Activated naive CD4-positive, alpha-beta T cell treated with anti-CD3 and anti-CD28 coated beads, Interleukin-2, amount 50 U/mL, for 24 hours (primary cell): ENCODE measurements at regions not wholly inside any gene's neighbourhood (a gene's known extent, or its start where the extent isn't known, plus 50 kb on each side); places are given as distances from the start of the nearest gene placed in this dataset.

Source experiments
- H3K27ac Mint-ChIP-seq: one replicate; pipeline ENCODE4 v1.8.0; 2021; ENCODE audit warnings: mild to moderate bottlenecking, mixed read lengths
- H3K27me3 Mint-ChIP-seq: one replicate; pipeline ENCODE4 v1.8.0; 2021; ENCODE audit warnings: mixed read lengths
- H3K36me3 Mint-ChIP-seq: one replicate; pipeline ENCODE4 v1.8.0; 2021; ENCODE audit warnings: mixed read lengths
- H3K4me1 Mint-ChIP-seq: one replicate; pipeline ENCODE4 v1.8.0; 2021; ENCODE audit warnings: mixed read lengths
- H3K4me3 Mint-ChIP-seq: one replicate; pipeline ENCODE4 v1.8.0; 2021; ENCODE audit warnings: mild to moderate bottlenecking, mixed read lengths
- H3K9me3 Mint-ChIP-seq: one replicate; pipeline ENCODE4 v1.8.0; 2021; ENCODE audit warnings: mixed read lengths

GRCh38 chr21:40901691-40902090, 54.7 kb upstream of the DSCAM start:
- no peaks in the 10 kb centered on the region for H3K4me1 Mint-ChIP-seq
- no peak overlapping the region for H3K4me3 Mint-ChIP-seq
- peaks cover 3% of the 10 kb centered on the region for H3K9me3 Mint-ChIP-seq
- H3K27me3 Mint-ChIP-seq: peaks cover 5% of the 10 kb centered on the region
- no peak overlapping the region for H3K27ac Mint-ChIP-seq
- no peaks in the 10 kb centered on the region for H3K36me3 Mint-ChIP-seq

- Mint-ChIP-seq H3K36me3 (no peaks in the 10 kb centered on the region), H3K27me3 (peaks cover 5% of the 10 kb centered on the region)
Measured at GRCh38 chr21:40902299-40902698, 55.3 kb upstream of the DSCAM start.

DNA sequence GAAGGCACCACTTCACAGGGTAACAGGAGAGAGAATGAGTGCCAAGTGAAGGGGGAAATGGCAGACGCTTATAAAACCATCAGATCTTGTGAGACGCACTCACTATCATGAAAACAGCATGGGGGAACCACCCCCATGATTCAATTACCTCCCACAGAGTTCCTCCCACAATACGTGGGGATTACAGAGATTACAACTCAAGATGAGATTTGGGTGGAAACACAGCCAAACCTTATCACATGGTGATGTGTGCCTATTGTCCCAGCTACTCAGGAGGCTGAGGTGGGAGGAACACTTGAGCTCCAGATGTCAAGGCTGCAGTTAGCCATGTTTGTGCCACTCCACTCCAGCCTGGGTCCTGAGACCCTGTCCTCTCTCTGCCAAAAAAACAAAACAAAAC, 56.0 kb upstream of the DSCAM start:
- Mint-ChIP-seq H3K4me1 (no peaks in the 10 kb centered on the region), H3K27me3 (peaks cover 5% of the 10 kb centered on the region), H3K36me3 (no peaks in the 10 kb centered on the region), H3K27ac (no peak overlapping the region), H3K4me3 (no peak overlapping the region), H3K9me3 (no peaks in the 10 kb centered on the region)

More at GRCh38 chr21:40902299-40902698, 55.3 kb upstream of the DSCAM start:
- Mint-ChIP-seq H3K4me1 (no peaks in the 10 kb centered on the region), H3K9me3 (no peaks in the 10 kb centered on the region), H3K4me3 (no peak overlapping the region), H3K27ac (no peak overlapping the region)

DNA sequence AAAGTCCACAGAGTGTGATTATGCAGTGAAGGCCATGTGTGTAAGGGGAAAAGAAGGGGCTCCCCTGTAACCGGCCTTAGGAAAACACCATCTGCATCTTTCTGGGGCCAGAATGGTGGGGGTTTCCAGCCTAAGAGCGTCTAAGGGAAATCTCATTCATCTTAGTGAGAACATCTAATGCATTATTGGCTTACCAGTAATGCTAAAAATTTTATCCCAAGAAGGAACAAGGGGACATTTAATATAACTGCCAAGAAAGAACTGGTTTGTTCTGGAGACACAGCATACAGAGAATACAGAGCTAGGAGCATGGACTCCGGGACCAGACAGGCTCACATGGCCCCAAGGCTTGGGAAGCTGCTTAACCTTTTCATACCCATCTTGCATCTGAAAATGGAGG, 58.3 kb upstream of the DSCAM start:
- Mint-ChIP-seq H3K27me3 (peaks cover 5% of the 10 kb centered on the region), H3K4me3 (no peak overlapping the region), H3K9me3 (no peaks in the 10 kb centered on the region), H3K36me3 (no peaks in the 10 kb centered on the region), H3K27ac (no peak overlapping the region), H3K4me1 (no peaks in the 10 kb centered on the region)

- H3K27me3 Mint-ChIP-seq: peaks cover 10% of the 10 kb centered on the region
- peaks cover 6% of the 10 kb centered on the region for H3K9me3 Mint-ChIP-seq
- H3K27ac Mint-ChIP-seq: no peak overlapping the region
- no peak overlapping the region for H3K4me3 Mint-ChIP-seq
- peaks cover 2% of the 10 kb centered on the region for H3K36me3 Mint-ChIP-seq
- H3K4me1 Mint-ChIP-seq: no peaks in the 10 kb centered on the region
Measured at GRCh38 chr21:40912375-40912774, 65.4 kb upstream of the DSCAM start.

- peaks cover 6% of the 10 kb centered on the region for H3K9me3 Mint-ChIP-seq
- H3K36me3 Mint-ChIP-seq: peaks cover 2% of the 10 kb centered on the region
- H3K4me1 Mint-ChIP-seq: no peaks in the 10 kb centered on the region
- H3K4me3 Mint-ChIP-seq: no peak overlapping the region
- H3K27ac Mint-ChIP-seq: no peak overlapping the region
- H3K27me3 Mint-ChIP-seq: peaks cover 10% of the 10 kb centered on the region
Measured at GRCh38 chr21:40915114-40915513, 68.2 kb upstream of the DSCAM start.

DNA sequence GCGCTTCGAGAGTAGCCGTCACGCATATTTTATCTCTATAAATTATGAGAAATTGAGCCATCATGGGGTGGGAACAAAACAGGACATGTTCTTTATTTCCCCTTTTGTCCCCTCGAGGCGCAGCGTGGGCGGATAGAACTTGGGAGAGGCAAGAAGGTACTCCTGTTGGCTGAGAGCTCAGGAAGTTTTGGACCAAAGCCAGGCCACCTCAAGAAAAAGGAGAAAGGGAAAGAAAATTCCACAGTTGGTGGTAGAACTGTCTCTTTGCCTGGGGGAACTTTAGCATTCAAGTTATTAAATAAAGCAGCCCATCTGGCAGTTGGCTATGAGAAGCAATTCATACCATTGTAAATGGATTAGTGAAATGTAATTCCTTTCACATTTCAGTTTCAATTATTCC, 76.4 kb upstream of the DSCAM start:
- H3K27me3 Mint-ChIP-seq: peaks cover 2% of the 10 kb centered on the region
- no peaks in the 10 kb centered on the region for H3K36me3 Mint-ChIP-seq
- H3K27ac Mint-ChIP-seq: no peak overlapping the region
- peaks cover 6% of the 10 kb centered on the region for H3K9me3 Mint-ChIP-seq
- H3K4me1 Mint-ChIP-seq: no peaks in the 10 kb centered on the region
- no peak overlapping the region for H3K4me3 Mint-ChIP-seq

- no peaks in the 10 kb centered on the region for H3K27me3 Mint-ChIP-seq
- no peaks in the 10 kb centered on the region for H3K4me1 Mint-ChIP-seq
- H3K4me3 Mint-ChIP-seq: no peak overlapping the region
- H3K27ac Mint-ChIP-seq: no peak overlapping the region
- H3K36me3 Mint-ChIP-seq: no peaks in the 10 kb centered on the region
- peaks cover 9% of the 10 kb centered on the region for H3K9me3 Mint-ChIP-seq
Measured at GRCh38 chr21:40923901-40924300, 76.9 kb upstream of the DSCAM start.

DNA sequence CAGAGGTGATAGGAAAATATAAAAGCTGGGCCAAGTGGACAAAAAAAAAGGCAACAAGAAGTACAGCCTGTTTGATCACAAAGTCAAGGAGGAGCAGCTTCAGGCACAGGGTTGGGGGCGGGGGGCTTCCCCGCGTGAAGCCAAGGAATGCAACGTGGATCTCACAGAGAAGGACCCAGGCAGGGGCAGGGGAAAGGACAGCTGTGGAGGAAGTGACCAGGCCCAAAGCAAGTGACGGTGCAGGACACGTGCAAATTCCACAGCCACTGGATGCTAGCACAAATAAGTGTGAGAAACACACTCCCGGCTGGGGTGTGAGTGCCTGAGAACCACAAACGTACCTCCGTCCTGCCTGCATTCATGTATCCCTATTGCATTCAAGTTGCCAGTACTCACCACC, 77.7 kb upstream of the DSCAM start:
- Mint-ChIP-seq H3K4me3 (no peak overlapping the region), H3K9me3 (peaks cover 13% of the 10 kb centered on the region), H3K36me3 (no peaks in the 10 kb centered on the region), H3K4me1 (no peaks in the 10 kb centered on the region), H3K27ac (no peak overlapping the region), H3K27me3 (peaks cover 2% of the 10 kb centered on the region)

DNA sequence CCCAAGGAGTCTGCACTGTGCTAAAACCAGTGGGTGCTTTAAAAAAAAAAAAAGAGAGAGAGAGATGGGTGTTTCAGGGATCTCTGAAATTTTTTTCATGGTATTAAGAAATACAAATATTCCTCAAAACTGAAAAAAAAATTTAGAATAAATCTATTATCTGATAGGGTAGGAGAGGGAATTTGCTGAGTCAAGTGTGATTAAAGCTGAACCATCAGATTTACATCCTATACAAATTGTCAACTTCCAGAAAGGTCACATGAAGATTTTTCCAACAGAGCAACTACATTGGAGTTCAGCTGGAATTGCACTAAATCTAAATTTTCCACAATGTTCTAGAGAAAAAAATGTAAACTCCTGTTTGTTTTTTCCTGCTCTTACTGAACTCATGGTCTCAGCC, 79.3 kb upstream of the DSCAM start:
- no peaks in the 10 kb centered on the region for H3K4me1 Mint-ChIP-seq
- no peak overlapping the region for H3K4me3 Mint-ChIP-seq
- H3K36me3 Mint-ChIP-seq: no peaks in the 10 kb centered on the region
- H3K27me3 Mint-ChIP-seq: peaks cover 3% of the 10 kb centered on the region
- H3K27ac Mint-ChIP-seq: no peak overlapping the region
- H3K9me3 Mint-ChIP-seq: peaks cover 17% of the 10 kb centered on the region

DNA sequence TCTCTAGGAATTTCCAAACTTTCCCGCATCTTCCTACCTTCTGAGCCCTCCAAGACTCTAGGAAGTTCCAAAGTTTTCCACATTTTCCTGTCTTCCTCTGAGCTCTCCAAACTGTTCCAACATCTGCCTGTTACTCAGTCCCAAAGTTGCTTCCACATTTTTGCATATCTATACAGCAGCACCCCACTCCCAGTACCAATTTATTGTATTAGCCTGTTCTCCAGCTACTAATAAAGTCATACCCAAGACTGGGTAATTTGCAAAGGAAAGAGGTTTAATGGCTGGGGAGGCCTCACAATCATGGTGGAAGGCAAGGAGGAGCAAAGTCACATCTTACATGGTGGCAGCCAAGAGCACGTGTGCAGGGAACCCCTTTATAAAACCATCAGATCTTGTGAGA, 82.9 kb upstream of the DSCAM start:
- Mint-ChIP-seq H3K4me1 (no peaks in the 10 kb centered on the region), H3K36me3 (no peaks in the 10 kb centered on the region), H3K27ac (no peak overlapping the region), H3K4me3 (no peak overlapping the region), H3K9me3 (peaks cover 17% of the 10 kb centered on the region), H3K27me3 (peaks cover 3% of the 10 kb centered on the region)

DNA sequence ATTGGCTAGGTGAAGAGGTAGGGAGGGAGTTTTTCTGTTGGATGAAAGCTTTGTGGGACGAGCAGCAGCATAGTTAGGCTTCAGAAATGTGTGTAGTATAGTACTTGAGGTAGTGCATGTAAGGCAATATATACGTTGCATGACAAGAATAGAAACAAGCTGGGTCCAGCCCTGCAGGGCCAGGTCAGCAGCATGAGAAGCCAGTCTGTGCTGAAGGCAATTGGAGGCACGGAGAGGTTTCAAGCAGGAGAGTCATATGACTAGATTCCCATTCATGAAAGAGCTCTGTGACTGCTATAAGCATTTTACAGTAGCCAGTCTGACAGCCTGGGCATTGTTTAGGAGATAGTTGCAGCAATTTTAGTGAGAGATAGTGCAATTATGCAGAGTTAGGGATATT, 84.2 kb upstream of the DSCAM start:
- H3K4me1 Mint-ChIP-seq: no peaks in the 10 kb centered on the region
- peaks cover 17% of the 10 kb centered on the region for H3K9me3 Mint-ChIP-seq
- H3K36me3 Mint-ChIP-seq: no peaks in the 10 kb centered on the region
- H3K27me3 Mint-ChIP-seq: peaks cover 3% of the 10 kb centered on the region
- H3K4me3 Mint-ChIP-seq: no peak overlapping the region
- no peak overlapping the region for H3K27ac Mint-ChIP-seq

DNA sequence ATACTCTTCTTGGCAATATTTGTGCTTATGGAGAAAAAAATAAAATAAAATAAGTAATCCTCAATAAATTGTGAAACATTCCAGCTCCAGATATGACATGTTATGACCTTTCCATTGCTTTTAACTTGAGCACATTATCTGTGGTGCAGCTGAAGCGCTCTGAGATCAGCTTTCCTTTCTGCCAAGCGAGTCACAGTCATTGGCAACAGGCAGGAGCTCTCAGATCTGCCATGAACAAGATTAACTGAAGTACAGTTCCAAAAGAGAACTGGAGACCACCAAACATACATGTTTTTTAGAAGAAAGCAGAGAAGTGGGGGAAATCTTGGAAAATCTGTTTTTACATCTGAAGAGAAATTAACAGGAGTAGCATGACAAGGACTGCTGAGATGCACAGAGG, 89.2 kb upstream of the DSCAM start:
- Mint-ChIP-seq H3K36me3 (no peaks in the 10 kb centered on the region), H3K27me3 (peaks cover 3% of the 10 kb centered on the region), H3K4me1 (no peaks in the 10 kb centered on the region), H3K4me3 (no peak overlapping the region), H3K27ac (no peak overlapping the region), H3K9me3 (no peaks in the 10 kb centered on the region)

DNA sequence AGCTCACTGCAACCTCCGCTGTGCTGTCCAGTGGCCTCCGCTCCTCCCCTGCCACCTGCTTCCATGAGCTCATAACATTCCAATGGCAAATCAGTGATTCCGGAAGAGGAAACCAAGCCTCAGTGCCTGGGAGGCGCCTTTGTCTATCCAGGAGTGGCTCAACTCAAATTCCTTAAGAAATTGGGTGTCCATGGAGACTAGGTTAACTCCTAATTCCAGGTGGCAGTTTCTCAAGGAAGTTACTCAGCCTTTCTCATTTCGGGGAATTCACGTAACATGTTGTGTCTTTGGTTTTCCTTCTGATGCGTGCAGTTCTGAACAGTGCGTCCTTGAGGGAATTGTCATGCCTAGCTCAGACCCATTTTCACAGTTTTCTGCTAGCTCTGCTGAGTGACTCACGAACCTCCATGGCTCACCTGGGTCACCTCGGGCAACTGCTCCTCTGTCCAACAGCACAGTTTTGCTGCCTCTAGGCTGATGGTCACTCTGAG, 89.9 kb upstream of the DSCAM start:
- no peaks in the 10 kb centered on the region for H3K4me1 Mint-ChIP-seq
- H3K9me3 Mint-ChIP-seq: no peaks in the 10 kb centered on the region
- no peak overlapping the region for H3K4me3 Mint-ChIP-seq
- H3K27me3 Mint-ChIP-seq: peaks cover 3% of the 10 kb centered on the region
- no peaks in the 10 kb centered on the region for H3K36me3 Mint-ChIP-seq
- no peak overlapping the region for H3K27ac Mint-ChIP-seq

DNA sequence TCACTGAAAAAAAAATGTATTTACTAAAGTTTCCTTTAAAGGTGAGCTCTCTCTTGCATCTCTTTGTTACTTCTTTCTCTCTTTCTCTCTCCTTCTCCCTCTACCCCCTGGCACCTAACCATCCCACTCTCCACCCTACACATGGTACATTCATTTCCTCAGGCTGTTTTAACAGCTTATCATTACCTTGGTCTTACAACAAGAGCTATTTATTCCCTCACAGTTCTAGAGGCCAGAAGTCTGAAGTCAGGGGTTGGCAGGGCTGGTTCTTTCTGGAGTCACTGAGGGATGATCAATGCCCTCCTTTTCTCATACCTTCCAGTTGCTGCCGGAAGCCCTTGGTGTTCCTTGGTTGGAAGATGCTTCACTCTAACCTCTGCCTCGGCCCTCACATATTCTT, 91.1 kb upstream of the DSCAM start:
- no peaks in the 10 kb centered on the region for H3K4me1 Mint-ChIP-seq
- no peak overlapping the region for H3K27ac Mint-ChIP-seq
- no peaks in the 10 kb centered on the region for H3K36me3 Mint-ChIP-seq
- H3K27me3 Mint-ChIP-seq: peaks cover 3% of the 10 kb centered on the region
- H3K9me3 Mint-ChIP-seq: no peaks in the 10 kb centered on the region
- no peak overlapping the region for H3K4me3 Mint-ChIP-seq

DNA sequence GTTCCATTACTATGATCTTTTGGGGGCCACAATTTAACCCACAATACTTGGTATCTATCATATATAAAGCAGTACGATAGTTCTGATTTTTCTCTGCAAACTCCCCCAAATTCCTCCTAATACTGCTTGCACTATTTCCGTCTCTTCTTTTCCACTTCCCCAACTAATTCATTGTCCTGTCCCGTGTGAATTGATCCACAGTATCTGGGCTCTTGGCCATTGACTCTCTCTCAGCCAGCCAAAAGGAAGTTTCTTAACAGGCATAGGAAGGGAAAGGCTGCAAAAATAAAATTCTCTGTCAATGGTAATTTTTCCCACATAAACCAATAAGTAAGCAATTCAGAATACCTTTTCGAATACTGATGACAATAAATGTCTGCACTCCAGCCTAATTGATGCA, 91.7 kb upstream of the DSCAM start:
- no peak overlapping the region for H3K4me3 Mint-ChIP-seq
- H3K27ac Mint-ChIP-seq: no peak overlapping the region

DNA sequence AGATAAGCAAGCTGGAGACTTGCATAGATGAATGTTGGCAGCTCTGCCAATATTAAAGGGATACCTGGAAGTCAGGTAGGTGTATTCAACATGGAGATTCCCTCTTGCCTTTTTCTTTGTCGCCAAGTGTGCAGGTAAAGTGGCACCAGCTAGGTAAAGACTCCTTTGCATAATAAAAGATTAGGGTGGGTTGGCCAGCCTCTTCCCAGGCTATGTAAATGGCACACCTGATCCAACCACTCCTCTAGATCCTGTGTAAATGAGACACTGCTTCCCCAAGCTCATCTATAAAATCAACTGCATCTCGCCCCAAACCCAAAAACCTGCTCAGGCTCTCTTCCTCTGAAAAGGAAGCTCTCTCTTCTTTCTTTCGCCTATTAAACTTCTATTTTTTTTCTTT, 100.8 kb upstream of the DSCAM start:
- Mint-ChIP-seq H3K9me3 (peaks cover 12% of the 10 kb centered on the region), H3K27ac (no peak overlapping the region), H3K4me3 (no peak overlapping the region), H3K4me1 (no peaks in the 10 kb centered on the region), H3K27me3 (peaks cover 1% of the 10 kb centered on the region), H3K36me3 (no peaks in the 10 kb centered on the region)

More for the DNA sequence above, 91.7 kb upstream of the DSCAM start:
- H3K4me1 Mint-ChIP-seq: no peaks in the 10 kb centered on the region
- no peaks in the 10 kb centered on the region for H3K36me3 Mint-ChIP-seq
- H3K9me3 Mint-ChIP-seq: peaks cover 4% of the 10 kb centered on the region
- H3K27me3 Mint-ChIP-seq: peaks cover 3% of the 10 kb centered on the region
